HG03103 (cell line): ENCODE measurements at regions not wholly inside any gene's neighbourhood (a gene's known extent, or its start where the extent isn't known, plus 50 kb on each side); places are given as distances from the start of the nearest gene placed in this dataset.

Source experiments
- ATAC-seq: cut with Tn5 transposase; IDR thresholded peaks from one replicate; pipeline ENCODE4 v1.9.1; 2021; ENCODE audit warnings: low read depth; ENCODE audit not compliant: unreplicated experiment

- ATAC-seq, result no peak
Measured at GRCh38 chr21:16389643-16390042, 659.9 kb downstream of the USP25 start.

GRCh38 chr21:16395285-16395684, 665.5 kb downstream of the USP25 start:
- ATAC-seq, result no peak

- no peak for ATAC-seq
Measured at GRCh38 chr21:16402752-16403151, 673.0 kb downstream of the USP25 start.

- no peak for ATAC-seq
Measured at GRCh38 chr21:16404776-16405175, 675.0 kb downstream of the USP25 start.

- no peak for ATAC-seq
Measured at GRCh38 chr21:16406355-16406754, 676.6 kb downstream of the USP25 start.

- no peak for ATAC-seq
Measured at GRCh38 chr21:16407403-16408240, 677.8 kb downstream of the USP25 start.

- ATAC-seq, result no peak
Measured at GRCh38 chr21:16408280-16408679, 678.5 kb downstream of the USP25 start.

GRCh38 chr21:16409352-16409751, 679.6 kb downstream of the USP25 start:
- no peak for ATAC-seq

- no peak for ATAC-seq
Measured at GRCh38 chr21:16418226-16418625, 688.4 kb downstream of the USP25 start.

- no peak for ATAC-seq
Measured at GRCh38 chr21:16418642-16419041, 688.9 kb downstream of the USP25 start.

- no peak for ATAC-seq
Measured at GRCh38 chr21:16419188-16419921, 689.6 kb downstream of the USP25 start.

- no peak for ATAC-seq
Measured at GRCh38 chr21:16420031-16420724, 690.4 kb downstream of the USP25 start.

GRCh38 chr21:16421007-16421406, 691.2 kb downstream of the USP25 start:
- no peak for ATAC-seq

- ATAC-seq, result no peak
Measured at GRCh38 chr21:16421965-16422364, 692.2 kb downstream of the USP25 start.

- ATAC-seq, result no peak
Measured at GRCh38 chr21:16422702-16423101, 692.9 kb downstream of the USP25 start.

GRCh38 chr21:16423921-16424320, 694.1 kb downstream of the USP25 start:
- ATAC-seq, result no peak

GRCh38 chr21:16424331-16424751, 694.6 kb downstream of the USP25 start:
- ATAC-seq, result no peak

GRCh38 chr21:16425376-16425775, 695.6 kb downstream of the USP25 start:
- no peak for ATAC-seq

- ATAC-seq, result no peak
Measured at GRCh38 chr21:16426936-16427335, 697.2 kb downstream of the USP25 start.

GRCh38 chr21:16427587-16428087, 697.9 kb downstream of the USP25 start:
- ATAC-seq, result no peak

GRCh38 chr21:16437586-16437985, 707.8 kb downstream of the USP25 start:
- no peak for ATAC-seq
